MM.1S (cell line): ENCODE measurements at regions not wholly inside any gene's neighbourhood (a gene's known extent, or its start where the extent isn't known, plus 50 kb on each side); places are given as distances from the start of the nearest gene placed in this dataset.

Source experiments
- EZH2 ChIP-seq: fragments of 300-600 bp; sonication (generic); optimal IDR thresholded peaks from 2 replicates; pipeline ENCODE3; 2017; ENCODE audit warnings: low read depth, mild to moderate bottlenecking, antibody characterized with exemption, low read length, mixed read lengths
- EZH2phosphoT487 ChIP-seq: fragments of 300-600 bp; sonication (generic); IDR thresholded peaks from 2 replicates; pipeline ENCODE4 v1.6.1; 2018; ENCODE audit warnings: antibody characterized with exemption, low read length
- TF ChIP-seq, protein P1 (sequence below): fragments of 300-600 bp; sonication (generic); IDR thresholded peaks from 2 replicates; pipeline ENCODE4 v1.5.1; 2016; ENCODE audit warnings: antibody characterized with exemption, low read length, mixed read lengths

DNA sequence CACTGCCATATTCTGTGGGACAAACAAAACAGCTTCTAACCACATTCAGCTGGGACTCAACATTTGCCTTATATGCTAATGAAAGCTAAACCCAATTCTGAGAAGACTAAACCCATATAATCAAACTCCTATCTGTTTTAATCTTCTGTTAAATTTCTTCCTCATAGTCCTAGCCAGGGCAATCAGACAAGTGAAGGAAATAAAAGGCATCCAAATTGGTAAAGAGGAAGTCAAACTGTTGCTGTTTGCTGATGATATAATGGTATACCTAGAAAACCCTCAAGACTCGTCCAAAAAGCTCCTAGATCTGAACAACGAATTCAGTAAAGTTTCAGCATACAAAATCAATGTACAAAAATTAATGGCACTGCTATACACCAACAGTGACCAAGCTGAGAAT lies 157.1 kb downstream of the PHLDA1 start:
- TF ChIP-seq, protein P1, sequence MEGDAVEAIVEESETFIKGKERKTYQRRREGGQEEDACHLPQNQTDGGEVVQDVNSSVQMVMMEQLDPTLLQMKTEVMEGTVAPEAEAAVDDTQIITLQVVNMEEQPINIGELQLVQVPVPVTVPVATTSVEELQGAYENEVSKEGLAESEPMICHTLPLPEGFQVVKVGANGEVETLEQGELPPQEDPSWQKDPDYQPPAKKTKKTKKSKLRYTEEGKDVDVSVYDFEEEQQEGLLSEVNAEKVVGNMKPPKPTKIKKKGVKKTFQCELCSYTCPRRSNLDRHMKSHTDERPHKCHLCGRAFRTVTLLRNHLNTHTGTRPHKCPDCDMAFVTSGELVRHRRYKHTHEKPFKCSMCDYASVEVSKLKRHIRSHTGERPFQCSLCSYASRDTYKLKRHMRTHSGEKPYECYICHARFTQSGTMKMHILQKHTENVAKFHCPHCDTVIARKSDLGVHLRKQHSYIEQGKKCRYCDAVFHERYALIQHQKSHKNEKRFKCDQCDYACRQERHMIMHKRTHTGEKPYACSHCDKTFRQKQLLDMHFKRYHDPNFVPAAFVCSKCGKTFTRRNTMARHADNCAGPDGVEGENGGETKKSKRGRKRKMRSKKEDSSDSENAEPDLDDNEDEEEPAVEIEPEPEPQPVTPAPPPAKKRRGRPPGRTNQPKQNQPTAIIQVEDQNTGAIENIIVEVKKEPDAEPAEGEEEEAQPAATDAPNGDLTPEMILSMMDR = no peak
- TF ChIP-seq EZH2 (no peak), EZH2phosphoT487 (no peak)
